K562 (cell line): ENCODE measurements at regions not wholly inside any gene's neighbourhood (a gene's known extent, or its start where the extent isn't known, plus 50 kb on each side); places are given as distances from the start of the nearest gene placed in this dataset.

ENCODE experiments used
- ATAC-seq: fragments of 200-7000 bp; cut with Tn5 transposase; 3 replicates; pipeline ENCODE4 v1.9.1; 2020; ENCODE audit warnings: moderate library complexity
- BruUV-seq: library from RNA; stranded (reverse); fragments of 400-500 nt; replicated peaks from 2 replicates; lab custom pipeline; 2021; lab: Mats Ljungman, UMichigan
- CTCF ChIA-PET: fragments of 300-600 bp; formaldehyde crosslinking; extraction: SDS; loops from one replicate; lab custom pipeline; 2021; ENCODE audit warnings: low intra/inter-chr PET ratio; lab: Yijun Ruan, JAX
- POLR2A ChIA-PET: fragments of 300-600, 350-650 bp; sonication (Branson Sonifier 250); formaldehyde crosslinking; extraction: SDS; loops from one replicate; lab custom pipeline; 2021; ENCODE audit warnings: antibody characterized with exemption, inconsistent platforms; lab: Yijun Ruan, JAX
- DNase-seq, 4 experiments: peaks; one replicate each; pipeline versions ENCODE4 v3.0.0 to v3.0.0-alpha.2; 2011 to 2018; ENCODE audit warnings: low spot score in 3 of 4, mixed read lengths in 3 of 4; ENCODE audit errors: extremely low read depth in 1 of 4
- FAIRE-seq: peaks from 2 replicates; lab custom pipeline; 2011; peaks lifted over from hg19 to GRCh38; lab: Jason Lieb, UNC
- H2AFZ ChIP-seq: 2 replicates; pipeline ENCODE4 v1.6.0; 2011; ENCODE audit warnings: low read depth, low read length, control low read depth, inconsistent platforms
- H3K27ac ChIP-seq: fragments of 200-600 bp; 3 replicates; pipeline ENCODE4 v1.8.0; 2011; ENCODE audit warnings: low read depth, mild to moderate bottlenecking, control low read depth, inconsistent platforms, low read length, moderate library complexity, mixed read lengths; ENCODE audit errors: extremely low read depth
- H3K27me3 ChIP-seq, 2 experiments: fragments of 300-600 bp in 1 of 2; 2 replicates in 1 of 2; 3 replicates in 1 of 2; pipeline versions ENCODE4 v1.6.0 to v1.8.0; 2011; ENCODE audit warnings: inconsistent platforms in 2 of 2, low read length in 2 of 2, mild to moderate bottlenecking in 1 of 2, mixed read lengths in 1 of 2, moderate library complexity in 1 of 2; ENCODE audit not compliant: control insufficient read depth in 2 of 2, insufficient read depth in 2 of 2
- H3K36me3 ChIP-seq: fragments of 300-600 bp; 3 replicates; pipeline ENCODE4 v1.8.0; 2011; ENCODE audit warnings: mild to moderate bottlenecking, low read length, inconsistent platforms; ENCODE audit not compliant: control insufficient read depth, insufficient read depth
- H3K4me1 ChIP-seq, 2 experiments: fragments of 200-600 bp in 1 of 2; replicated peaks in 1 of 2; 2 replicates in 1 of 2; 3 replicates in 1 of 2; pipeline versions ENCODE4 v1.5.1 to v1.8.0; 2011; ENCODE audit warnings: inconsistent platforms in 2 of 2, low read length in 2 of 2, mild to moderate bottlenecking in 1 of 2, mixed read lengths in 1 of 2, moderate library complexity in 1 of 2; ENCODE audit not compliant: control insufficient read depth in 2 of 2, insufficient read depth in 2 of 2
- H3K4me2 ChIP-seq: 2 replicates; pipeline ENCODE4 v1.6.1; 2011; ENCODE audit warnings: low read length, control low read depth, inconsistent platforms, mixed read lengths; ENCODE audit not compliant: insufficient read depth
- H3K4me3 ChIP-seq: fragments of 200-600 bp; sonication (generic), shearing (Covaris generic); 2 replicates; pipeline ENCODE4 v1.5.1; 2016; ENCODE audit warnings: control low read depth, inconsistent platforms
- H3K79me2 ChIP-seq: fragments of 200-600 bp; 3 replicates; pipeline ENCODE4 v1.8.0; 2011; ENCODE audit warnings: low read length, inconsistent platforms; ENCODE audit not compliant: control insufficient read depth, insufficient read depth
- H3K9ac ChIP-seq, 2 experiments: 2 replicates each; pipeline versions ENCODE4 v1.6.0 to v1.6.1; 2011; ENCODE audit warnings: low read depth in 2 of 2, low read length in 2 of 2, control low read depth in 1 of 2, inconsistent platforms in 1 of 2, mild to moderate bottlenecking in 1 of 2, mixed read lengths in 1 of 2; ENCODE audit not compliant: insufficient read depth in 1 of 2
- H3K9me1 ChIP-seq: one replicate; pipeline ENCODE4 v1.6.0; 2011; ENCODE audit warnings: inconsistent platforms, mild to moderate bottlenecking, low read length, moderate library complexity; ENCODE audit not compliant: control insufficient read depth, insufficient read depth
- H3K9me3 ChIP-seq: replicated peaks from 2 replicates; pipeline ENCODE4 v1.5.1; 2011; ENCODE audit warnings: low read depth, low read length, inconsistent platforms; ENCODE audit not compliant: control insufficient read depth, insufficient read depth
- H4K20me1 ChIP-seq: replicated peaks from 2 replicates; pipeline ENCODE4 v1.6.1; 2011; ENCODE audit warnings: low read length, inconsistent platforms, mixed read lengths; ENCODE audit not compliant: control insufficient read depth, insufficient read depth
- CHCHD3 ChIP-seq: fragments of 250-450 bp; sonication (Bioruptor Pico); IDR thresholded peaks from 2 replicates; pipeline ENCODE4 v2.1.2; 2022; ENCODE audit warnings: mild to moderate bottlenecking
- TBL1XR1 ChIP-seq, 2 experiments: IDR thresholded peaks; 2 replicates each; pipeline ENCODE4 v1.6.1; 2012; ENCODE audit warnings: improper control_type of control experiment in 2 of 2, low read length in 2 of 2, mild to moderate bottlenecking in 1 of 2
- ZBED1 ChIP-seq: IDR thresholded peaks from 2 replicates; pipeline ENCODE4 v1.6.1; 2014
- ZNF699 ChIP-seq: fragments of 250-450 bp; sonication (Bioruptor Pico); IDR thresholded peaks from 2 replicates; pipeline ENCODE4 v1.8.0; 2021; ENCODE audit warnings: mild to moderate bottlenecking, moderate library complexity; ENCODE audit not compliant: insufficient replicate concordance
- ZSCAN32 ChIP-seq: fragments of 450-650 bp; formaldehyde crosslinking; IDR thresholded peaks from 2 replicates; pipeline ENCODE4 v1.4.0; 2020; ENCODE audit warnings: mild to moderate bottlenecking, moderate library complexity
- WGBS: fragments of 100-300 bp; shearing (Covaris generic); methylation state at CpG from one replicate; pipeline ENCODE4 v1.1.6; 2016; ENCODE audit warnings: low coverage, mixed read lengths; ENCODE audit not compliant: insufficient coverage; ENCODE audit errors: missing lambda C conversion rate; 5-methylcytosine and 5-hydroxymethylcytosine counted together
- in situ Hi-C: fragments of 300-500 bp; cut with MboI; formaldehyde crosslinking; loops from 4 replicates; pipeline ENCODE4 v1.15.0; 2018; ENCODE audit warnings: inconsistent platforms, mixed read lengths
- intact Hi-C: fragments of 100-400 bp; cut with micrococcal nuclease; formaldehyde crosslinking; loops from 2 replicates; pipeline ENCODE4 v1.14.2; 2022
- TF ChIP-seq, protein P1 (sequence below), 2 experiments: IDR thresholded peaks; 2 replicates each; pipeline ENCODE4 v1.6.1; 2011; ENCODE audit warnings: borderline replicate concordance in 1 of 2, control low read depth in 1 of 2, low read depth in 1 of 2, low read length in 1 of 2, mild to moderate bottlenecking in 1 of 2, mixed read lengths in 1 of 2, moderate library complexity in 1 of 2; ENCODE audit not compliant: insufficient read depth in 1 of 2, insufficient read length in 1 of 2, poor library complexity in 1 of 2, severe bottlenecking in 1 of 2; ENCODE audit errors: extremely low read depth in 1 of 2
- TF ChIP-seq, protein P2 (sequence below): fragments of 450-650 bp; formaldehyde crosslinking; IDR thresholded peaks from 2 replicates; pipeline ENCODE4 v1.4.0; 2022; ENCODE audit warnings: mild to moderate bottlenecking, moderate library complexity

DNA sequence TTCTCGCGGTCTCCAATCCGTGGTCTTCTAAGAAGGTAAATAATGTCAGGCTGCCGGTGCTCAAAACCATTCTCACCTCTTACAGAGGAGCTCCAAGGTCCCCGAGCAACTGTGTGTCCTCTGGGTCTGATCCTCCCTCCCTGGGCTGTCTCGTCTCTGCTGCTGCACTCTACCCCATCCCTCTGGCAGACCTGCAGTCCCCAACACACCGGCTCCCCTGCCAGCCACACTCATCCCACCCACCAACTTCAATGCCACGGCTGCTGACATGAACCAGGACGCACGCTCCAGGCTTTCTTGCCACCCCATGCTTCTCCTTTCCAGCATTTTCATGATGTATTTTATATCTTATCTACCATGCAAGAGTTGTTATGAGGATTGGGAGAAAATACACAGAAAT lies 559.5 kb upstream of the SALL3 start:
- no peaks in the 10 kb centered on the region for H3K36me3 ChIP-seq
- H3K79me2 ChIP-seq: no peaks in the 10 kb centered on the region
- H2AFZ ChIP-seq: no peak overlapping the region
- H3K4me3 ChIP-seq: no peak overlapping the region
- H3K9me1 ChIP-seq: no peaks in the 10 kb centered on the region
- intact Hi-C loops: no loop called here
- no peak overlapping the region for H3K27ac ChIP-seq
- no peak overlapping the region for H3K9ac ChIP-seq
- ChIA-PET CTCF (no interaction called here), POLR2A (no interaction called here)
- DNase-seq (no peak), FAIRE-seq (no peak), ATAC-seq (no peak)
- no peak for TF ChIP-seq CHCHD3
- TF ChIP-seq ZNF699 (CRISPR knock-in tag): no peak
- TF ChIP-seq TBL1XR1 (IDR thresholded peaks at IDR 0.05; ENCODE audit: low read length in 2 of 2): no peak
- TF ChIP-seq, protein P1, sequence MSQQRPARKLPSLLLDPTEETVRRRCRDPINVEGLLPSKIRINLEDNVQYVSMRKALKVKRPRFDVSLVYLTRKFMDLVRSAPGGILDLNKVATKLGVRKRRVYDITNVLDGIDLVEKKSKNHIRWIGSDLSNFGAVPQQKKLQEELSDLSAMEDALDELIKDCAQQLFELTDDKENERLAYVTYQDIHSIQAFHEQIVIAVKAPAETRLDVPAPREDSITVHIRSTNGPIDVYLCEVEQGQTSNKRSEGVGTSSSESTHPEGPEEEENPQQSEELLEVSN (IDR thresholded peaks at IDR 0.05; ENCODE audit: borderline replicate concordance in 1 of 2, extremely low read depth in 1 of 2, insufficient read depth in 1 of 2, insufficient read length in 1 of 2, low read depth in 1 of 2, low read length in 1 of 2, poor library complexity in 1 of 2, severe bottlenecking in 1 of 2): no peak
- TF ChIP-seq ZBED1: no peak
- TF ChIP-seq, protein P2, sequence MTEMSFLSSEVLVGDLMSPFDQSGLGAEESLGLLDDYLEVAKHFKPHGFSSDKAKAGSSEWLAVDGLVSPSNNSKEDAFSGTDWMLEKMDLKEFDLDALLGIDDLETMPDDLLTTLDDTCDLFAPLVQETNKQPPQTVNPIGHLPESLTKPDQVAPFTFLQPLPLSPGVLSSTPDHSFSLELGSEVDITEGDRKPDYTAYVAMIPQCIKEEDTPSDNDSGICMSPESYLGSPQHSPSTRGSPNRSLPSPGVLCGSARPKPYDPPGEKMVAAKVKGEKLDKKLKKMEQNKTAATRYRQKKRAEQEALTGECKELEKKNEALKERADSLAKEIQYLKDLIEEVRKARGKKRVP: no peak
- TF ChIP-seq ZSCAN32: no peak
- in situ Hi-C loops: no loop called here
- peaks cover 0 to 6% of the 10 kb centered on the region in 2 experiments; a peak in 1 of 5 replicates for H3K27me3 ChIP-seq
- H3K4me2 ChIP-seq: no peak overlapping the region
- WGBS: 0% methylated on average over 9 of the region's 10 CpGs
- no peaks in the 10 kb centered on the region for H4K20me1 ChIP-seq
- no peaks in the 10 kb centered on the region for H3K9me3 ChIP-seq
- no peaks in the 10 kb centered on the region for H3K4me1 ChIP-seq
- BruUV-seq: no TSS peak
